SK-N-SH (cell line): ENCODE measurements at regions not wholly inside any gene's neighbourhood (a gene's known extent, or its start where the extent isn't known, plus 50 kb on each side); places are given as distances from the start of the nearest gene placed in this dataset.

Experiments used
- CTCF ChIA-PET: fragments of 300-600, 350-600 bp; formaldehyde crosslinking; extraction: SDS; loops from one replicate; lab custom pipeline; 2021; lab: Yijun Ruan, JAX
- POLR2A ChIA-PET: fragments of 350-600 bp; sonication (Branson Sonifier 250); formaldehyde crosslinking; extraction: SDS; loops from one replicate; lab custom pipeline; 2020; ENCODE audit warnings: antibody characterized with exemption, inconsistent platforms; lab: Yijun Ruan, JAX
- DNase-seq: peaks from one replicate; pipeline ENCODE4 v3.0.0; 2012
- H2AFZ ChIP-seq: fragments of 200-600 bp; sonication (generic); 2 replicates; pipeline ENCODE4 v1.8.1; 2016; ENCODE audit warnings: antibody characterized with exemption, mild to moderate bottlenecking, low read depth
- H3F3A ChIP-seq: fragments of 200-600 bp; sonication (generic); replicated peaks from 2 replicates; pipeline ENCODE3; 2016; ENCODE audit warnings: antibody characterized with exemption, mild to moderate bottlenecking; ENCODE audit not compliant: insufficient read depth
- H3K27ac ChIP-seq, 2 experiments: fragments of 200-500 bp in 1 of 2; fragments of 200-600 bp in 1 of 2; sonication (Bioruptor generic) in 1 of 2; sonication (generic), shearing (Covaris generic) in 1 of 2; 2 replicates each; pipeline versions ENCODE4 v1.5.1 to v1.6.1; 2014 to 2016; ENCODE audit warnings: low read depth in 2 of 2, inconsistent platforms in 1 of 2, low read length in 1 of 2, mild to moderate bottlenecking in 1 of 2, mixed read lengths in 1 of 2
- H3K27me3 ChIP-seq: fragments of 200-600 bp; sonication (generic), shearing (Covaris generic); 2 replicates; pipeline ENCODE4 v1.6.1; 2016; ENCODE audit warnings: mixed run types; ENCODE audit not compliant: insufficient read depth
- H3K36me3 ChIP-seq, 2 experiments: fragments of 200-500 bp in 1 of 2; fragments of 200-600 bp in 1 of 2; sonication (Bioruptor generic) in 1 of 2; sonication (generic) in 1 of 2; replicated peaks in 1 of 2; 2 replicates each; pipeline versions ENCODE3 to v1.5.1; 2014 to 2016; ENCODE audit warnings: low read length in 1 of 2, mild to moderate bottlenecking in 1 of 2; ENCODE audit not compliant: insufficient read depth in 2 of 2, control insufficient read depth in 1 of 2
- H3K4me1 ChIP-seq, 2 experiments: fragments of 200-500 bp in 1 of 2; fragments of 200-600 bp in 1 of 2; sonication (Bioruptor generic) in 1 of 2; sonication (generic), shearing (Covaris generic) in 1 of 2; 2 replicates each; pipeline versions ENCODE4 v1.5.1 to v1.6.1; 2014 to 2016; ENCODE audit warnings: low read depth in 1 of 2, low read length in 1 of 2, mixed run types in 1 of 2; ENCODE audit not compliant: insufficient read depth in 2 of 2, control insufficient read depth in 1 of 2
- H3K4me2 ChIP-seq: fragments of 200-600 bp; sonication (generic), shearing (Covaris generic); 2 replicates; pipeline ENCODE4 v1.6.1; 2017; ENCODE audit warnings: mixed run types
- H3K4me3 ChIP-seq, 2 experiments: fragments of 200-500 bp in 1 of 2; fragments of 200-600 bp in 1 of 2; sonication (Bioruptor generic) in 1 of 2; sonication (generic), shearing (Covaris generic) in 1 of 2; 2 replicates each; pipeline versions ENCODE4 v1.5.1 to v1.8.1; 2014 to 2016; ENCODE audit warnings: low read depth in 2 of 2, inconsistent platforms in 1 of 2, low read length in 1 of 2, mild to moderate bottlenecking in 1 of 2, mixed read lengths in 1 of 2, moderate library complexity in 1 of 2
- H3K79me2 ChIP-seq: fragments of 200-600 bp; sonication (generic); 2 replicates; pipeline ENCODE4 v1.8.1; 2017; ENCODE audit warnings: mild to moderate bottlenecking; ENCODE audit not compliant: insufficient read depth
- H3K9ac ChIP-seq: fragments of 200-600 bp; sonication (generic); 2 replicates; pipeline ENCODE4 v1.6.1; 2017; ENCODE audit warnings: mixed run types
- H3K9me2 ChIP-seq: fragments of 200-600 bp; sonication (generic); 2 replicates; pipeline ENCODE4 v1.6.1; 2017; ENCODE audit warnings: mixed run types
- H3K9me3 ChIP-seq: fragments of 200-600 bp; sonication (generic); 2 replicates; pipeline ENCODE4 v1.6.1; 2017; ENCODE audit warnings: mixed run types, mild to moderate bottlenecking, moderate library complexity
- H4K20me1 ChIP-seq: fragments of 200-600 bp; sonication (generic); 2 replicates; pipeline ENCODE4 v1.6.1; 2017; ENCODE audit warnings: mild to moderate bottlenecking, mixed run types; ENCODE audit not compliant: insufficient read depth
- CTCF ChIP-seq: fragments of 200-600 bp; sonication (generic); IDR thresholded peaks from 2 replicates; pipeline ENCODE4 v1.6.1; 2017; ENCODE audit warnings: antibody characterized with exemption, mild to moderate bottlenecking, moderate library complexity
- EP300 ChIP-seq, 2 experiments: IDR thresholded peaks; 2 replicates each; pipeline versions ENCODE4 v1.4.0 to v1.6.1; 2012; ENCODE audit warnings: borderline replicate concordance in 1 of 2, low read depth in 1 of 2, low read length in 1 of 2
- EZH2phosphoT487 ChIP-seq: fragments of 200-600 bp; sonication (generic); IDR thresholded peaks from 2 replicates; pipeline ENCODE4 v1.6.1; 2017; ENCODE audit warnings: low read depth, mixed run types, mild to moderate bottlenecking, antibody characterized with exemption, moderate library complexity, borderline replicate concordance
- FOXJ3 ChIP-seq: sonication (generic); formaldehyde crosslinking; IDR thresholded peaks from 2 replicates; pipeline ENCODE4 v1.5.1; 2020; ENCODE audit warnings: mild to moderate bottlenecking, missing genetic modification reagents
- MAX ChIP-seq: IDR thresholded peaks from 2 replicates; pipeline ENCODE4 v1.4.0; 2012; ENCODE audit warnings: low read depth
- MXI1 ChIP-seq: IDR thresholded peaks from 2 replicates; pipeline ENCODE4 v1.6.1; 2012; ENCODE audit warnings: mild to moderate bottlenecking, low read depth, low read length, improper control_type of control experiment
- POLR2AphosphoS5 ChIP-seq: IDR thresholded peaks from 2 replicates; pipeline ENCODE4 v1.6.1; 2012; ENCODE audit warnings: low read depth, low read length
- RAD21 ChIP-seq: IDR thresholded peaks from 2 replicates; pipeline ENCODE4 v1.6.1; 2012; ENCODE audit warnings: mild to moderate bottlenecking, low read length
- RCOR1 ChIP-seq: fragments of 150-350 bp; IDR thresholded peaks from 2 replicates; pipeline ENCODE4 v1.6.1; 2017; ENCODE audit warnings: antibody characterized with exemption, low read length
- RXRA ChIP-seq: IDR thresholded peaks from 2 replicates; pipeline ENCODE4 v1.4.0; 2012; ENCODE audit warnings: low read depth, mild to moderate bottlenecking, borderline replicate concordance
- SMC3 ChIP-seq: IDR thresholded peaks from 2 replicates; pipeline ENCODE4 v1.6.1; 2012; ENCODE audit warnings: low read depth, low read length, improper control_type of control experiment
- WGBS: methylation state at CpG from one replicate; pipeline ENCODE4 v1.1.6; 2017; ENCODE audit warnings: low lambda C conversion rate; 5-methylcytosine and 5-hydroxymethylcytosine counted together
- TF ChIP-seq, protein P1 (sequence below): IDR thresholded peaks from 2 replicates; pipeline ENCODE4 v1.6.1; 2012; ENCODE audit warnings: mild to moderate bottlenecking, low read depth, low read length, moderate library complexity
- TF ChIP-seq, protein P2 (sequence below): IDR thresholded peaks from 2 replicates; pipeline ENCODE4; 2012

GRCh38 chr17:22507823-22508222 is 815.5 kb downstream of the KCNJ18 start:
- POLR2A ChIA-PET, result no interaction called here
- DNase-seq, result no peak

GRCh38 chr17:22510504-22510903 is 818.2 kb downstream of the KCNJ18 start:
- Histone ChIP-seq H3K4me2 (no peak overlapping the region), H3K9ac (no peak overlapping the region), H2AFZ (no peak overlapping the region), H3K4me1 (no peaks in the 10 kb centered on the region), H3K27ac (no peak overlapping the region), H3F3A (no peaks in the 10 kb centered on the region), H3K9me3 (no peaks in the 10 kb centered on the region), H3K9me2 (no peaks in the 10 kb centered on the region), H3K79me2 (no peaks in the 10 kb centered on the region), H3K27me3 (peaks cover 6% of the 10 kb centered on the region; the same call in 1 of the 2 replicates), H3K36me3 (no peaks in the 10 kb centered on the region), H4K20me1 (no peaks in the 10 kb centered on the region), H3K4me3 (no peak overlapping the region)
- CTCF ChIA-PET, result no interaction called here
- DNase-seq, result no peak
- WGBS, result 6% methylated on average over 6 of the region's 7 CpGs
- TF ChIP-seq RAD21 (no peak), SMC3 (no peak), FOXJ3 (no peak), POLR2AphosphoS5 (no peak), RCOR1 (no peak), MXI1 (no peak), EP300 (IDR thresholded peaks at IDR 0.05; ENCODE audit: borderline replicate concordance in 1 of 2, low read depth in 1 of 2, low read length in 1 of 2) (no peak)
- TF ChIP-seq, protein P1, sequence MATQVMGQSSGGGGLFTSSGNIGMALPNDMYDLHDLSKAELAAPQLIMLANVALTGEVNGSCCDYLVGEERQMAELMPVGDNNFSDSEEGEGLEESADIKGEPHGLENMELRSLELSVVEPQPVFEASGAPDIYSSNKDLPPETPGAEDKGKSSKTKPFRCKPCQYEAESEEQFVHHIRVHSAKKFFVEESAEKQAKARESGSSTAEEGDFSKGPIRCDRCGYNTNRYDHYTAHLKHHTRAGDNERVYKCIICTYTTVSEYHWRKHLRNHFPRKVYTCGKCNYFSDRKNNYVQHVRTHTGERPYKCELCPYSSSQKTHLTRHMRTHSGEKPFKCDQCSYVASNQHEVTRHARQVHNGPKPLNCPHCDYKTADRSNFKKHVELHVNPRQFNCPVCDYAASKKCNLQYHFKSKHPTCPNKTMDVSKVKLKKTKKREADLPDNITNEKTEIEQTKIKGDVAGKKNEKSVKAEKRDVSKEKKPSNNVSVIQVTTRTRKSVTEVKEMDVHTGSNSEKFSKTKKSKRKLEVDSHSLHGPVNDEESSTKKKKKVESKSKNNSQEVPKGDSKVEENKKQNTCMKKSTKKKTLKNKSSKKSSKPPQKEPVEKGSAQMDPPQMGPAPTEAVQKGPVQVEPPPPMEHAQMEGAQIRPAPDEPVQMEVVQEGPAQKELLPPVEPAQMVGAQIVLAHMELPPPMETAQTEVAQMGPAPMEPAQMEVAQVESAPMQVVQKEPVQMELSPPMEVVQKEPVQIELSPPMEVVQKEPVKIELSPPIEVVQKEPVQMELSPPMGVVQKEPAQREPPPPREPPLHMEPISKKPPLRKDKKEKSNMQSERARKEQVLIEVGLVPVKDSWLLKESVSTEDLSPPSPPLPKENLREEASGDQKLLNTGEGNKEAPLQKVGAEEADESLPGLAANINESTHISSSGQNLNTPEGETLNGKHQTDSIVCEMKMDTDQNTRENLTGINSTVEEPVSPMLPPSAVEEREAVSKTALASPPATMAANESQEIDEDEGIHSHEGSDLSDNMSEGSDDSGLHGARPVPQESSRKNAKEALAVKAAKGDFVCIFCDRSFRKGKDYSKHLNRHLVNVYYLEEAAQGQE, result no peak
- TF ChIP-seq, protein P2, sequence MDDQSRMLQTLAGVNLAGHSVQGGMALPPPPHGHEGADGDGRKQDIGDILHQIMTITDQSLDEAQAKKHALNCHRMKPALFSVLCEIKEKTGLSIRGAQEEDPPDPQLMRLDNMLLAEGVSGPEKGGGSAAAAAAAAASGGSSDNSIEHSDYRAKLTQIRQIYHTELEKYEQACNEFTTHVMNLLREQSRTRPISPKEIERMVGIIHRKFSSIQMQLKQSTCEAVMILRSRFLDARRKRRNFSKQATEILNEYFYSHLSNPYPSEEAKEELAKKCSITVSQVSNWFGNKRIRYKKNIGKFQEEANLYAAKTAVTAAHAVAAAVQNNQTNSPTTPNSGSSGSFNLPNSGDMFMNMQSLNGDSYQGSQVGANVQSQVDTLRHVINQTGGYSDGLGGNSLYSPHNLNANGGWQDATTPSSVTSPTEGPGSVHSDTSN, result no peak
- POLR2A ChIA-PET, result no interaction called here

More at GRCh38 chr17:22507823-22508222, 815.5 kb downstream of the KCNJ18 start:
- Histone ChIP-seq H3F3A (no peaks in the 10 kb centered on the region), H3K36me3 (no peaks in the 10 kb centered on the region), H2AFZ (no peak overlapping the region), H3K9ac (no peak overlapping the region), H3K9me3 (no peaks in the 10 kb centered on the region), H4K20me1 (no peaks in the 10 kb centered on the region), H3K27me3 (peaks cover 6% of the 10 kb centered on the region; the same call in 1 of the 2 replicates), H3K4me3 (no peak overlapping the region), H3K27ac (no peak overlapping the region), H3K4me1 (no peaks in the 10 kb centered on the region), H3K4me2 (no peak overlapping the region), H3K9me2 (no peaks in the 10 kb centered on the region), H3K79me2 (no peaks in the 10 kb centered on the region)
- no peak for TF ChIP-seq EZH2phosphoT487
- TF ChIP-seq RCOR1, result no peak
- peak; percentile 23 for TF ChIP-seq RAD21
- no peak for TF ChIP-seq RXRA
- TF ChIP-seq MAX, result no peak
- peak; percentile 44 for TF ChIP-seq CTCF
- WGBS, result 11% methylated on average over 4 of the region's 5 CpGs
- CTCF ChIA-PET, result no interaction called here
